Skin of body (tissue), 1 donor: ENCODE measurements at regions not wholly inside any gene's neighbourhood (a gene's known extent, or its start where the extent isn't known, plus 50 kb on each side); places are given as distances from the start of the nearest gene placed in this dataset.

ENCODE experiments used
- DNase-seq: peaks from one replicate; lab custom pipeline; 2025; lab: John Stamatoyannopoulos, UW

GRCh38 chr4:141580523-141580922 is 55.9 kb upstream of the IL15 start:
- no peak for DNase-seq
